ENCODE measurements at regions not wholly inside any gene's neighbourhood (a gene's known extent, or its start where the extent isn't known, plus 50 kb on each side); places are given as distances from the start of the nearest gene placed in this dataset.
A peak's percentile ranks its signal among the peaks of the same experiment; 100 is the strongest.

GRCh38 chrX:123064053-123064452, 120.0 kb upstream of the GRIA3 start:
- ChIA-PET POLR2A (no interaction called here), CTCF (ENCODE audit: low intra/inter-chr PET ratio) (no interaction called here)
- TF ChIP-seq RBM25 (IDR thresholded peaks at IDR 0.05; ENCODE audit: low read depth, low read length, severe bottlenecking) (peak; percentile 95), FOXJ3 (CRISPR knock-in tag; IDR thresholded peaks at IDR 0.05) (no peak), ZNF316 (IDR thresholded peaks at IDR 0.05) (no peak)

GRCh38 chrX:123072686-123073385, 111.2 kb upstream of the GRIA3 start:
- TF ChIP-seq C11orf30 (IDR thresholded peaks at IDR 0.05; ENCODE audit: low read depth) = peak; percentile 8; the same call in 1 of the 2 replicates
- TF ChIP-seq ZC3H4 (CRISPR knock-in tag; IDR thresholded peaks at IDR 0.05; ENCODE audit: borderline replicate concordance) = no peak
- TF ChIP-seq MAFF (IDR thresholded peaks at IDR 0.05; ENCODE audit: low read length) = peak; percentile 24; the same call in 1 of the 2 replicates
- TF ChIP-seq ZNF316 (IDR thresholded peaks at IDR 0.05) = peak; percentile 50
- no peak for DNase-seq (ENCODE audit: extremely low read depth in 1 of 4, low spot score in 3 of 4)
- ATAC-seq = no peak
- no peaks in the 10 kb centered on the region for H3K36me3 ChIP-seq (ENCODE audit: control insufficient read depth, insufficient read depth, low read length)
- in situ Hi-C loops (cut with MboI) = no loop called here
- no peaks in the 10 kb centered on the region for H3K9me3 ChIP-seq (replicated peaks; ENCODE audit: control insufficient read depth, insufficient read depth, low read depth, low read length)
- WGBS (ENCODE audit: insufficient coverage, low coverage, missing lambda C conversion rate) = 0% methylated on average over 3 of the region's 3 CpGs
- intact Hi-C loops (cut with micrococcal nuclease) = no loop called here
- H4K20me1 ChIP-seq (replicated peaks; ENCODE audit: control insufficient read depth, insufficient read depth, low read length) = no peaks in the 10 kb centered on the region
- BruUV-seq (replicated peaks) = no TSS peak
- no peaks in the 10 kb centered on the region for H3K4me1 ChIP-seq (replicated peaks in 1 of 2; ENCODE audit: control insufficient read depth in 2 of 2, insufficient read depth in 2 of 2, low read length in 2 of 2)
- H3K27ac ChIP-seq (ENCODE audit: extremely low read depth, low read depth, low read length) = no peak overlapping the region
- ChIA-PET POLR2A (no interaction called here), CTCF (ENCODE audit: low intra/inter-chr PET ratio) (no interaction called here)
- H3K79me2 ChIP-seq (ENCODE audit: control insufficient read depth, insufficient read depth, low read length) = no peaks in the 10 kb centered on the region
- FAIRE-seq = no peak
- no peaks in the 10 kb centered on the region for H3K27me3 ChIP-seq (ENCODE audit: control insufficient read depth in 2 of 2, insufficient read depth in 2 of 2, low read length in 2 of 2)
- no peak overlapping the region for H2AFZ ChIP-seq (ENCODE audit: low read depth, low read length)
- no peaks in the 10 kb centered on the region for H3K9me1 ChIP-seq (ENCODE audit: control insufficient read depth, insufficient read depth, low read length)
- no peak overlapping the region for H3K4me3 ChIP-seq
- no peak overlapping the region for H3K4me2 ChIP-seq (ENCODE audit: insufficient read depth, low read length)
- H3K9ac ChIP-seq (ENCODE audit: insufficient read depth in 1 of 2, low read depth in 2 of 2, low read length in 2 of 2) = no peak overlapping the region

More at GRCh38 chrX:123064053-123064452, 120.0 kb upstream of the GRIA3 start:
- no peaks in the 10 kb centered on the region for H3K4me1 ChIP-seq (replicated peaks in 1 of 2; ENCODE audit: control insufficient read depth in 2 of 2, insufficient read depth in 2 of 2, low read length in 2 of 2)
- in situ Hi-C loops (cut with MboI) (no loop called here), intact Hi-C loops (cut with micrococcal nuclease) (no loop called here)
- no peak overlapping the region for H3K4me2 ChIP-seq (ENCODE audit: insufficient read depth, low read length)
- no peak overlapping the region for H3K27ac ChIP-seq (ENCODE audit: extremely low read depth, low read depth, low read length)
- no peaks in the 10 kb centered on the region for H3K36me3 ChIP-seq (ENCODE audit: control insufficient read depth, insufficient read depth, low read length)
- no peaks in the 10 kb centered on the region for H4K20me1 ChIP-seq (replicated peaks; ENCODE audit: control insufficient read depth, insufficient read depth, low read length)
- no peak overlapping the region for H3K4me3 ChIP-seq
- H3K9me1 ChIP-seq (ENCODE audit: control insufficient read depth, insufficient read depth, low read length) = no peaks in the 10 kb centered on the region
- DNase-seq (ENCODE audit: extremely low read depth in 1 of 4, low spot score in 3 of 4) = no peak
- ATAC-seq = no peak
- H3K9ac ChIP-seq (ENCODE audit: insufficient read depth in 1 of 2, low read depth in 2 of 2, low read length in 2 of 2) = no peak overlapping the region
- no peaks in the 10 kb centered on the region for H3K9me3 ChIP-seq (replicated peaks; ENCODE audit: control insufficient read depth, insufficient read depth, low read depth, low read length)
- H3K27me3 ChIP-seq (ENCODE audit: control insufficient read depth in 2 of 2, insufficient read depth in 2 of 2, low read length in 2 of 2) = no peaks in the 10 kb centered on the region
- no peaks in the 10 kb centered on the region for H3K79me2 ChIP-seq (ENCODE audit: control insufficient read depth, insufficient read depth, low read length)
- no TSS peak for BruUV-seq (replicated peaks)
- no peak for FAIRE-seq
- no peak overlapping the region for H2AFZ ChIP-seq (ENCODE audit: low read depth, low read length)

All from K562 (cell line).